H1 (cell line): ENCODE measurements at regions not wholly inside any gene's neighbourhood (a gene's known extent, or its start where the extent isn't known, plus 50 kb on each side); places are given as distances from the start of the nearest gene placed in this dataset.

Source experiments
- CTCF ChIA-PET: fragments of 300-600 bp; sonication (Branson Sonifier 250); formaldehyde crosslinking; loops from one replicate; lab custom pipeline; 2021; ENCODE audit not compliant: partially characterized antibody; lab: Charles Lee
- POLR2A ChIA-PET: fragments of 300-600 bp; sonication (Branson Sonifier 250); formaldehyde crosslinking; loops from one replicate; lab custom pipeline; 2021; ENCODE audit warnings: inconsistent platforms; ENCODE audit not compliant: partially characterized antibody; lab: Charles Lee
- DNase-seq, 2 experiments: peaks; one replicate each; pipeline versions ENCODE4 v3.0.0 to v3.0.0-alpha.2; 2010 to 2022; ENCODE audit warnings: low spot score in 2 of 2, low read depth in 1 of 2, mixed read lengths in 1 of 2
- FAIRE-seq: peaks from 2 replicates; lab custom pipeline; 2011; peaks lifted over from hg19 to GRCh38; lab: Jason Lieb, UNC
- H2AFZ ChIP-seq: 2 replicates; pipeline ENCODE4 v1.8.1; 2012; ENCODE audit warnings: low read length, inconsistent platforms
- H2AK5ac ChIP-seq: 2 replicates; pipeline ENCODE4 v1.6.1; 2013; ENCODE audit warnings: low read depth, low read length
- H2BK120ac ChIP-seq: replicated peaks from 2 replicates; pipeline ENCODE3; 2013; ENCODE audit warnings: low read depth, low read length, inconsistent platforms
- H2BK12ac ChIP-seq: 2 replicates; pipeline ENCODE4 v1.6.1; 2013; ENCODE audit warnings: low read depth, low read length
- H2BK15ac ChIP-seq: 2 replicates; pipeline ENCODE4 v1.6.1; 2013; ENCODE audit warnings: low read length
- H2BK20ac ChIP-seq: 2 replicates; pipeline ENCODE4 v1.6.1; 2013; ENCODE audit warnings: low read length
- H2BK5ac ChIP-seq: 2 replicates; pipeline ENCODE4 v1.6.1; 2013; ENCODE audit warnings: low read depth, low read length
- H3K14ac ChIP-seq: 2 replicates; pipeline ENCODE4 v1.6.1; 2013; ENCODE audit warnings: inconsistent platforms; ENCODE audit not compliant: insufficient read length
- H3K18ac ChIP-seq: 2 replicates; pipeline ENCODE4 v1.6.1; 2013; ENCODE audit warnings: low read length; ENCODE audit errors: extremely low read depth
- H3K23ac ChIP-seq: 2 replicates; pipeline ENCODE4 v1.6.1; 2013; ENCODE audit warnings: inconsistent platforms; ENCODE audit not compliant: insufficient read length
- H3K23me2 ChIP-seq: 2 replicates; pipeline ENCODE4 v1.6.1; 2013; ENCODE audit warnings: low read depth, low read length
- H3K27ac ChIP-seq: 2 replicates; pipeline ENCODE4 v1.6.1; 2011; ENCODE audit warnings: low read depth, low read length, inconsistent platforms
- H3K27me3 ChIP-seq, 4 experiments: replicated peaks in 1 of 4; 1 replicate in 1 of 4; 2 replicates in 3 of 4; pipeline versions ENCODE4 v1.6.1 to v1.8.1; 2011 to 2013; ENCODE audit warnings: low read length in 3 of 4, mild to moderate bottlenecking in 3 of 4, inconsistent platforms in 2 of 4, mixed read lengths in 2 of 4, moderate library complexity in 1 of 4; ENCODE audit not compliant: control insufficient read depth in 3 of 4, insufficient read depth in 3 of 4; ENCODE audit errors: extremely low read depth in 1 of 4
- H3K36me3 ChIP-seq, 4 experiments: 2 replicates each; pipeline versions ENCODE4 v1.6.1 to v1.8.1; 2011 to 2013; ENCODE audit warnings: mild to moderate bottlenecking in 4 of 4, low read length in 3 of 4, moderate library complexity in 2 of 4, control low read depth in 1 of 4, inconsistent platforms in 1 of 4; ENCODE audit not compliant: insufficient read depth in 4 of 4, control insufficient read depth in 2 of 4
- H3K4ac ChIP-seq: replicated peaks from 2 replicates; pipeline ENCODE3; 2013; ENCODE audit warnings: low read length, low read depth, mixed read lengths, inconsistent platforms; ENCODE audit not compliant: insufficient read length
- H3K4me1 ChIP-seq, 4 experiments: replicated peaks in 1 of 4; 1 replicate in 1 of 4; 2 replicates in 3 of 4; pipeline versions ENCODE4 v1.6.1 to v1.8.1; 2011 to 2013; ENCODE audit warnings: low read length in 3 of 4, inconsistent platforms in 2 of 4, mixed read lengths in 1 of 4; ENCODE audit not compliant: insufficient read depth in 4 of 4, control insufficient read depth in 3 of 4
- H3K4me2 ChIP-seq, 2 experiments: 2 replicates each; pipeline versions ENCODE4 v1.6.1 to v1.8.1; 2011 to 2013; ENCODE audit warnings: low read depth in 2 of 2, low read length in 2 of 2, control low read depth in 1 of 2, inconsistent platforms in 1 of 2, mild to moderate bottlenecking in 1 of 2; ENCODE audit not compliant: insufficient read depth in 1 of 2
- H3K4me3 ChIP-seq, 4 experiments: fragments of 200-600, 300-600 bp in 1 of 4; sonication (generic), shearing (Covaris generic), sonication (Bioruptor Twin) in 1 of 4; 2 replicates each; pipeline versions ENCODE4 v1.5.1 to v1.8.1; 2011 to 2016; ENCODE audit warnings: low read length in 4 of 4, low read depth in 3 of 4, control low read depth in 2 of 4, inconsistent platforms in 2 of 4, mild to moderate bottlenecking in 2 of 4, mixed read lengths in 1 of 4, moderate library complexity in 1 of 4; ENCODE audit not compliant: insufficient read depth in 2 of 4; ENCODE audit errors: extremely low read depth in 1 of 4
- H3K56ac ChIP-seq: replicated peaks from 2 replicates; pipeline ENCODE3; 2013; ENCODE audit warnings: low read depth, mild to moderate bottlenecking, mixed read lengths, low read length, inconsistent platforms; ENCODE audit not compliant: insufficient read length
- H3K79me1 ChIP-seq: 2 replicates; pipeline ENCODE4 v1.6.1; 2013; ENCODE audit warnings: low read depth, low read length, control low read depth
- H3K79me2 ChIP-seq, 2 experiments: 2 replicates each; pipeline versions ENCODE4 v1.6.1 to v1.8.1; 2012 to 2013; ENCODE audit warnings: low read length in 2 of 2, mild to moderate bottlenecking in 2 of 2, inconsistent platforms in 1 of 2; ENCODE audit not compliant: insufficient read depth in 2 of 2, control insufficient read depth in 1 of 2
- H3K9ac ChIP-seq, 4 experiments: replicated peaks in 1 of 4; 1 replicate in 1 of 4; 2 replicates in 3 of 4; pipeline versions ENCODE4 v1.6.1 to v1.8.1; 2011 to 2013; ENCODE audit warnings: low read depth in 3 of 4, low read length in 3 of 4, control low read depth in 2 of 4, mild to moderate bottlenecking in 2 of 4, moderate library complexity in 2 of 4, inconsistent platforms in 1 of 4; ENCODE audit errors: extremely low read depth in 1 of 4
- H3K9me3 ChIP-seq, 2 experiments: 2 replicates each; pipeline versions ENCODE4 v1.6.1 to v1.8.1; 2012 to 2013; ENCODE audit warnings: mild to moderate bottlenecking in 2 of 2, moderate library complexity in 2 of 2, control low read depth in 1 of 2, inconsistent platforms in 1 of 2, low read depth in 1 of 2, low read length in 1 of 2, mixed read lengths in 1 of 2; ENCODE audit not compliant: insufficient read depth in 2 of 2
- H4K20me1 ChIP-seq, 2 experiments: replicated peaks in 1 of 2; 2 replicates each; pipeline versions ENCODE3 to v1.8.1; 2011 to 2013; ENCODE audit warnings: inconsistent platforms in 2 of 2, low read length in 2 of 2, mild to moderate bottlenecking in 1 of 2; ENCODE audit not compliant: insufficient read depth in 2 of 2, control insufficient read depth in 1 of 2
- H4K5ac ChIP-seq: 2 replicates; pipeline ENCODE4 v1.6.1; 2013; ENCODE audit warnings: low read length, low read depth, mixed read lengths, inconsistent platforms; ENCODE audit not compliant: insufficient read length
- H4K8ac ChIP-seq: 2 replicates; pipeline ENCODE4 v1.8.0; 2013; ENCODE audit warnings: mild to moderate bottlenecking, moderate library complexity, low read length, inconsistent platforms; ENCODE audit not compliant: insufficient read depth; ENCODE audit errors: extremely low read depth
- H4K91ac ChIP-seq: replicated peaks from 2 replicates; pipeline ENCODE3; 2013; ENCODE audit warnings: low read length, mixed read lengths, inconsistent platforms; ENCODE audit not compliant: insufficient read length
- BCL11A ChIP-seq, 2 experiments: IDR thresholded peaks; one replicate each; pipeline ENCODE4 v1.6.1; 2011; ENCODE audit warnings: low read depth in 2 of 2, low read length in 2 of 2, mild to moderate bottlenecking in 2 of 2
- EP300 ChIP-seq, 2 experiments: IDR thresholded peaks; 1 replicate in 1 of 2; 2 replicates in 1 of 2; pipeline ENCODE4 v1.6.1; 2011 to 2012; ENCODE audit warnings: low read depth in 2 of 2, low read length in 2 of 2, mild to moderate bottlenecking in 2 of 2, borderline replicate concordance in 1 of 2, inconsistent platforms in 1 of 2, moderate library complexity in 1 of 2
- POLR2A ChIP-seq, 2 experiments: IDR thresholded peaks; 1 replicate in 1 of 2; 2 replicates in 1 of 2; pipeline ENCODE4 v1.6.1; 2011; ENCODE audit warnings: low read depth in 2 of 2, low read length in 2 of 2, mild to moderate bottlenecking in 2 of 2; ENCODE audit errors: control extremely low read depth in 1 of 2
- SP2 ChIP-seq: IDR thresholded peaks from 2 replicates; pipeline ENCODE4 v1.6.1; 2012; ENCODE audit warnings: mild to moderate bottlenecking, low read length, inconsistent platforms
- SRF ChIP-seq: IDR thresholded peaks from 2 replicates; pipeline ENCODE4 v1.6.1; 2011; ENCODE audit warnings: mild to moderate bottlenecking, low read depth, low read length, moderate library complexity
- WGBS, 2 experiments: shearing (Covaris generic) in 1 of 2; methylation state at CpG; one replicate each; pipeline versions ENCODE4 v1.1.6 to v1.1.7; 2013 to 2015; ENCODE audit warnings: low lambda C conversion rate in 2 of 2, mixed read lengths in 2 of 2, inconsistent platforms in 1 of 2, low coverage in 1 of 2, missing lambda C conversion rate in 1 of 2; ENCODE audit not compliant: insufficient replicate concordance in 2 of 2, insufficient coverage in 1 of 2, insufficient read length in 1 of 2; ENCODE audit errors: extremely low coverage in 1 of 2, missing lambda C conversion rate in 1 of 2; 5-methylcytosine and 5-hydroxymethylcytosine counted together

- Histone ChIP-seq H3K9me3 (no peaks in the 10 kb centered on the region), H3K14ac (no peak overlapping the region), H4K91ac (no peak overlapping the region), H3K4me3 (no peak overlapping the region), H3K79me1 (no peaks in the 10 kb centered on the region), H3K23me2 (no peaks in the 10 kb centered on the region), H3K27me3 (no peaks in the 10 kb centered on the region), H3K56ac (no peak overlapping the region), H3K27ac (no peak overlapping the region), H2BK20ac (no peak overlapping the region), H3K9ac (no peak overlapping the region), H4K8ac (no peak overlapping the region), H3K23ac (no peak overlapping the region), H3K4me2 (no peak overlapping the region)
- 76% methylated on average over 3 of the region's 3 CpGs; no CpG with 5 or more reads in 1 of the 2 experiments for WGBS, 2 experiments
- TF ChIP-seq EP300 (IDR thresholded peaks at IDR 0.05; ENCODE audit: borderline replicate concordance in 1 of 2, low read depth in 2 of 2, low read length in 2 of 2) (no peak), SRF (no peak), POLR2A (IDR thresholded peaks at IDR 0.05; ENCODE audit: control extremely low read depth in 1 of 2, low read depth in 2 of 2, low read length in 2 of 2) (no peak), BCL11A (IDR thresholded peaks at IDR 0.05; ENCODE audit: low read depth in 2 of 2, low read length in 2 of 2) (no peak), SP2 (no peak)
- TF ChIP-seq, all 59 proteins: peak for 0
- Histone ChIP-seq H4K20me1 (no peaks in the 10 kb centered on the region), H3K4me1 (no peaks in the 10 kb centered on the region), H3K36me3 (no peaks in the 10 kb centered on the region), H2BK12ac (no peak overlapping the region), H4K5ac (no peak overlapping the region), H2BK120ac (no peak overlapping the region), H2BK5ac (no peak overlapping the region), H2AK5ac (no peak overlapping the region), H3K18ac (no peak overlapping the region), H3K4ac (no peak overlapping the region), H3K79me2 (no peaks in the 10 kb centered on the region), H2BK15ac (no peak overlapping the region), H2AFZ (peak overlapping the region; percentile 73)
- FAIRE-seq (no peak), DNase-seq (no peak)
- POLR2A ChIA-PET, result no interaction called here
- CTCF ChIA-PET, result interaction anchor here (1.0 to 1.7 kb wide), 3 partner anchors 10 to 657 kb away, joined by 3 read pairs; no protein-coding TSS in a partner anchor
These were observed 369.4 kb downstream of the TBX15 start for GRCh38 chr1:118618618-118619340.
